HT-29 (cell line): ENCODE measurements at regions not wholly inside any gene's neighbourhood (a gene's known extent, or its start where the extent isn't known, plus 50 kb on each side); places are given as distances from the start of the nearest gene placed in this dataset.

ENCODE experiments used
- DNase-seq: peaks from one replicate; pipeline ENCODE4 v3.0.0-alpha.2; 2015; ENCODE audit warnings: low spot score

DNA sequence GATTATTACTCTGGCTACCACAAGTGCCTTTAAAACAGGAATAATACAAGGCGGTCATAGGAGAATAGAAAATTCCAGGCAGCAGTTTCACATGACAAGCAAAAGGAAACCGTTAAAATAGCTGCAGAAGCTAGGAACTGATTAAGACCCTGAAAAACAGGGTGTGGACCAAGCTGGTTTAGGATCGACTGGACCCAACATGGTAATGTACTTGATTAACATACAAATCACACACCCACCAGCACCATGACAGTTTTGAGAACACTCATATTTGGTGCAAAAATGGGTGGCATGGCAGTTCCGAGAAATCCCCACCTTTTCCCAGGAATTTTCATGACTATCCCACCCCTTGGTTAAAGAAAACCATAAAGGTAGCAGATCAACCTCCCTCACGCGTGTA lies 51.9 kb upstream of the TMEM163 start:
- no peak for DNase-seq

DNA sequence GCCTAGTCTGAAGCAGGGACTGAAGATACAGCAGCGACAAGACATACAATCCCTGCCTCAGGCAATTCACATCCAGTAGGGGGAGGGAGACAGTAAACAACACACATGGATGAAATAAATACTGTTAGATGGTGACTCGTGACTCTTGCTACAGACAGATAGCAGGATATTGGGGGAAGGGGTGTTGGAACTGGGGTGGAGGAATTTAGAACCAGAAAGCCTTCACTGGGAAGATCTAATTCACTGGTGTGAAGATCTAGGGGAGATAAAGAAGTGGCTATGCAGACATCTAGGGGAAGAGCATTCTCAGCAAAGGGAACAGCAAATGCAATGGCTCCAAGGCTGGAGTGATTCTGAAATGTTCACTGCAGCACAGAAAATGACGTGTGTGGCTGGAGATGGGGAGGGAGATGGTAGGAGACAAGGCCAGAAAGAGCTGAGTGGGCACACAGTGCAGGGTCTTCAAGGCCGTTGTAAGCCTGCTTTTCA lies 52.6 kb upstream of the TMEM163 start:
- no peak for DNase-seq

GRCh38 chr2:134772493-134773169 lies 53.8 kb upstream of the TMEM163 start:
- DNase-seq = no peak

DNA sequence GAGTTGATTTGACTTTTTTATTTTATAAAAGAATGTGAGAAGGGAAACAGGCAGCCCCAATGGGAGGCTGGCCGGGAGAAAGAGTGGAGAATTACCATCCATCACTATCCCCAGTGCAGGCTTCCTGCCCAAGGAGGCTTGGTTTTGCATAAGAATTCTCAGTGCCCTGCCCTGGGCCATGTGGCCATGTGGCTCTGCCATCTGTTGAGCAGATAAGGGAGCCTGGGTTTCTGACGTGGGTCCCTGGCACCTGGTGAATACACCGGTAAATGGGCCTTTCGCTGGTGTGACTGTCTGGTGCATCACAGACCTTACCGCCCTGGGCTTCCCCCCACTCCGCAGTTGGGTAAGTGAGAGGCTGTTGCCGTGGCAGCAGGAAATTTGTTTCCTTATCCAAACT lies 54.5 kb upstream of the TMEM163 start:
- DNase-seq = no peak

- no peak for DNase-seq
Observed at GRCh38 chr2:134773759-134774742, 55.3 kb upstream of the TMEM163 start.

GRCh38 chr2:134774786-134775641 lies 56.2 kb upstream of the TMEM163 start:
- no peak for DNase-seq

GRCh38 chr2:134776836-134777235 lies 58.0 kb upstream of the TMEM163 start:
- no peak for DNase-seq

DNA sequence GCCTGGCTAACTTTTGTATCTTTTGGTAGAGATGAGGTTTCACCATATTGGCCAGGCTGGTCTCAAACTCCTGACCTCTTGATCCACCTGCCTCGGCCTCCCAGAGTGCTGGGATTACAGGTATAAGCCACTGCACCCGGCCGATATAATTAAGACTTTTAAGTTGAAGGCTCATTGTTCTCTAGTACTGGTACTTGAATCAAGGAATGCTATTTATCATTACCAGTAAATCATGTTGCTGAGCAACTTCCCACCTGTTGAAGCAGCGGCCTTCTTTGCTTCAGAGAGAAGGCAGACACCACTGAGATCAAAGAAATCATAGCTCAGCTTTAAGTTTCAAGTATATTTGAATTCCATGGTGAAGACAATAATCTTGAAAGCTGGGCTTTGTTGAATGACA lies 58.8 kb upstream of the TMEM163 start:
- no peak for DNase-seq

DNA sequence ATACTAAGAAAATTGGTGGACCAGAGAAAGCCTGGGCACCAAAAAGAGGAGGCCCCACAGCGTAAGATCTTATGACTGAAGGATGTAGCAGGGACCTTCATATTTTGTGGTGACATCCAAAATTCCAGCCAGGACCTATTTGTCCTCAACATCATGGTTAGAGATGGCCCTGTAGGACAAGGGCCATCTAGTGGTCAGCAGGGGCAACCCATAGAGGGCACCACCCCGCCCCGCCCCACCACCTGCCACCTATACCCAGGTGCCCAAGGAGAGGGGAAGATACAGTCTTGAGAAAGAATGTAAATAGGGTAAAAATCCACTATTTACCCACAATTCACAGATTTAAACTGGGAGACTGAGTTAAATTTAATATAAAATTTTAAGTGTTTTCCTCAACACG lies 59.6 kb upstream of the TMEM163 start:
- peak; percentile 19 for DNase-seq

DNA sequence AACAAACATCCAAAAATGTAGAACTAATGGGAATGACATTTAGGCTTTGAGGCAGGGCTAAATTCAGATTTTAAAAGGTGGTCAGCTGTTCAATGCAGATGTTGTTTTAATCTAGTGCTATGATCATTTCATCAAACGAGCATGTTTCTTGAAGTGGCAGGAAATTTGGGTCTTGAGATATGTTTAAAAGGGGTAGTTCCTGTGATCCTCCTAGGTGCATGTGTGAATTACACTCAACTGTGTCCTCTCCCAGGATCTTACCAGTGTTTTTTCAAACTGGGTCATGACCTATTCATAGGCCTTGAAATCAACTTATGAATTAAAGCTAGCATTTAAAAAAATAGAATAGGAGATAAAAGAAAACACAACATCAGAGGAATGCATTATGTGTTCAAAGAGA lies 57.4 kb upstream of the ACMSD start:
- no peak for DNase-seq

DNA sequence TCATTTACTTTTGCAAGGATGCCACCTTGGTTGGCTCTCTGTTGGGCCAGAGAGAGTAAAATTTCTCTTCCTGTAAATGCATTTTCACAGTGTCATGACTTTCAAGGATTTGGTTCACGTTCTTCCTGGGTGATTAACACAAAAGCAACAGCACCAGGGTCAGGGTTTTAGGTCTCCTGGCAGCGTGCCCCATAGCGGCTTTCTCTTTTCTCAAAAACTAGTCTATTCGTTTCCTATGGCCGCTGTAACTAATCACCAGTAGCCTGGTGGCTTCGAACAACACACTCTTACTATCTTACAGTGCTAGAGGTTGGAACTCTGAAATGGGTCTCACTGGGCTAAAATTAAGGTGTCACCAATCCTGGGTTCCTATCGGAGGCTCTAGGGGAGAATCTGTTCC lies 56.3 kb upstream of the ACMSD start:
- no peak for DNase-seq

DNA sequence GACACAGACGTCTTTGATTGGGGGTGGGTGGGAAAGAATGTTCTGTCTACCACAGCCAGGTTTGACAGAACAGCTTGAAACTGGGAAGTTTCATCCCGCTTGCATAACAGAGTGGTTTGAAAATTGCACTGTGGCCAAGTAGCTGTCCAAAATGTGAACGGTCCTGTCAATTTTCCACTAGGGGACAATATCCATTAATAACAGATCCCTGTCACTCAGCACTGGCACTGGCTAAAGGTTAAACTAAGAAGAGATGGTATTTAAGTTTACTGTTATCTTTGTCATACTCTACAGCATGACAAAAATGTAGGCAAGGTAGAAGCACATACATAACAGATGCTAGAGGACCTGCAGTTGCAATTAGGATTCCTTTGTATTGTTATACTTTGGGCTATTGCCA lies 55.6 kb upstream of the ACMSD start:
- DNase-seq = peak; percentile 52

DNA sequence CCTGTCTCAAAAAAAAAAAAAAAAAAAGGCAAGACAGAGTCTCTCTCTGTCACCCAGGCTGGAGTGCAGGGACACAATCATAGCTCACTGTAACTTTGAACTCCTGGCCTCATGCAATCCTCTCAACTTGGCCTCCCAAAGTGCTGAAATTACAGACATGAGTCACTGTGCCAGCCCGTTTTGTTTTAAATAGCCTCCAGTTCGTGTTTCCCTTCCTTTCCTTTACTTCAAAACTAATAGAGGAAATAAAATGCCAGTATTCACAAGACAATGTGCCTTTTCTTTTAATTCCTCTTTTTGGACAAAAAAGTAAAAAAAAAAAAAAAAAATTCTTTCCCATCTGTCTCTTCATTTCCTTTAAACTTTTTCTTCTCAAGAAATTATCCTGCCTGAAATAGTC lies 54.5 kb upstream of the ACMSD start:
- DNase-seq = no peak

- no peak for DNase-seq
Observed at GRCh38 chr2:134785659-134786430, 52.6 kb upstream of the ACMSD start.

GRCh38 chr2:134788417-134788816 lies 50.0 kb upstream of the ACMSD start:
- no peak for DNase-seq
